ENCODE measurements at regions not wholly inside any gene's neighbourhood (a gene's known extent, or its start where the extent isn't known, plus 50 kb on each side); places are given as distances from the start of the nearest gene placed in this dataset.

DNA sequence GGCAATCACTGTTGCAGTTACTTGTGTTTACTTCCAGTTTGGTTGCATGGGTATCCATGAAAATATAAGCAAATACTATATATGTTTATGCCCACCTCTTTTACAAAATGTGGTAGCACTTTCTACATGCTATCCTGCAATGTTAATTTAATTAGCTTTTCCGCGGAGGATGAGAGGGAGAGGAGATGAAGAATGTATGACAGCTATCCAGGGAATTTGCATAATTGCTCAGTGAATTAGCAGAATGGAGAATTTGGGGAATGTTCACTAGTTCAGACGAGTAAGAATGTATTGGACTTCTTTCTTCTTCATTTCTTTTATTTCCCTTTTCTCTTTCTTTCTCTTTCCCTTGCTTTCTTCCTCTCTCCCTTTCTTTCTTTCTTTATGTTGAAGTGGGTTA, 140.7 kb upstream of the SLC28A3 start (continued):
- TF ChIP-seq, protein P1, sequence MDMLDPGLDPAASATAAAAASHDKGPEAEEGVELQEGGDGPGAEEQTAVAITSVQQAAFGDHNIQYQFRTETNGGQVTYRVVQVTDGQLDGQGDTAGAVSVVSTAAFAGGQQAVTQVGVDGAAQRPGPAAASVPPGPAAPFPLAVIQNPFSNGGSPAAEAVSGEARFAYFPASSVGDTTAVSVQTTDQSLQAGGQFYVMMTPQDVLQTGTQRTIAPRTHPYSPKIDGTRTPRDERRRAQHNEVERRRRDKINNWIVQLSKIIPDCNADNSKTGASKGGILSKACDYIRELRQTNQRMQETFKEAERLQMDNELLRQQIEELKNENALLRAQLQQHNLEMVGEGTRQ (IDR thresholded peaks at IDR 0.05; ENCODE audit: low read length): no peak
- TF ChIP-seq, protein P2, sequence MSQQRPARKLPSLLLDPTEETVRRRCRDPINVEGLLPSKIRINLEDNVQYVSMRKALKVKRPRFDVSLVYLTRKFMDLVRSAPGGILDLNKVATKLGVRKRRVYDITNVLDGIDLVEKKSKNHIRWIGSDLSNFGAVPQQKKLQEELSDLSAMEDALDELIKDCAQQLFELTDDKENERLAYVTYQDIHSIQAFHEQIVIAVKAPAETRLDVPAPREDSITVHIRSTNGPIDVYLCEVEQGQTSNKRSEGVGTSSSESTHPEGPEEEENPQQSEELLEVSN (IDR thresholded peaks at IDR 0.05): no peak

Data from H1 (cell line).